GM12878 (cell line): ENCODE measurements at regions not wholly inside any gene's neighbourhood (a gene's known extent, or its start where the extent isn't known, plus 50 kb on each side); places are given as distances from the start of the nearest gene placed in this dataset.

Experiments used
- ASH2L ChIP-seq: fragments of 300-600, 200-600 bp; sonication (generic); IDR thresholded peaks from 2 replicates; pipeline ENCODE4 v1.6.1; 2017; ENCODE audit warnings: low read depth, mild to moderate bottlenecking, borderline replicate concordance
- BHLHE40 ChIP-seq, 2 experiments: fragments of 450-650 bp in 1 of 2; IDR thresholded peaks; 2 replicates each; pipeline ENCODE4 v1.6.1; 2011 to 2017; ENCODE audit warnings: low read depth in 2 of 2, borderline replicate concordance in 1 of 2, improper control_type of control experiment in 1 of 2, low read length in 1 of 2, mild to moderate bottlenecking in 1 of 2
- BRCA1 ChIP-seq: IDR thresholded peaks from 2 replicates; pipeline ENCODE4 v1.6.1; 2011; ENCODE audit warnings: low read depth, low read length, improper control_type of control experiment
- CHD1 ChIP-seq: IDR thresholded peaks from 2 replicates; pipeline ENCODE4 v1.6.1; 2012; ENCODE audit warnings: low read depth, low read length, improper control_type of control experiment
- HDAC6 ChIP-seq: fragments of 200-600 bp; sonication (generic); IDR thresholded peaks from one replicate; pipeline ENCODE4 v1.8.0; 2017; ENCODE audit warnings: antibody characterized with exemption; ENCODE audit not compliant: unreplicated experiment
- POU2F2 ChIP-seq: IDR thresholded peaks from 3 replicates; pipeline ENCODE4 v1.6.1; 2011; ENCODE audit warnings: low read depth, mild to moderate bottlenecking, low read length, borderline replicate concordance
- RAD21 ChIP-seq: IDR thresholded peaks from 2 replicates; pipeline ENCODE4 v1.6.1; 2011; ENCODE audit warnings: mild to moderate bottlenecking, low read depth, low read length, moderate library complexity; ENCODE audit not compliant: insufficient read depth
- SIX5 ChIP-seq: IDR thresholded peaks from 2 replicates; pipeline ENCODE4 v1.6.1; 2011; ENCODE audit warnings: mild to moderate bottlenecking, low read depth, low read length, moderate library complexity; ENCODE audit not compliant: severe bottlenecking
- TCF12 ChIP-seq: IDR thresholded peaks from 2 replicates; pipeline ENCODE4 v1.6.1; 2011; ENCODE audit warnings: low read depth, mild to moderate bottlenecking, low read length
- ZNF687 ChIP-seq: fragments of 450-650 bp; IDR thresholded peaks from 2 replicates; pipeline ENCODE4 v1.6.1; 2017; ENCODE audit warnings: mild to moderate bottlenecking, moderate library complexity

- no peak for TF ChIP-seq ZNF687
- TF ChIP-seq ASH2L, result no peak
- TF ChIP-seq SIX5, result no peak
- TF ChIP-seq HDAC6, result no peak
- TF ChIP-seq BHLHE40 (IDR thresholded peaks at IDR 0.05; ENCODE audit: borderline replicate concordance in 1 of 2, low read depth in 2 of 2, low read length in 1 of 2), result no peak
- TF ChIP-seq TCF12, result no peak
- no peak for TF ChIP-seq RAD21
- TF ChIP-seq POU2F2, result no peak
- TF ChIP-seq CHD1, result no peak
- no peak for TF ChIP-seq BRCA1
These were observed 152.0 kb upstream of the EYA4 start (continued) for GRCh38 chr6:133088931-133089695.
